Stimulated activated CD4-positive, alpha-beta T cell treated with anti-CD3 and anti-CD28 coated beads, Interleukin-12 subunit alpha, Interleukin-12 subunit beta, amount 100 ng/mL, for 4 hours (primary cell): ENCODE measurements at regions not wholly inside any gene's neighbourhood (a gene's known extent, or its start where the extent isn't known, plus 50 kb on each side); places are given as distances from the start of the nearest gene placed in this dataset.
"Not testable (repeated sequence)": the region's sequence is repeated elsewhere in the genome, so short reads cannot be mapped to it uniquely, and the experiment has no call there.

ENCODE experiments used
- DNase-seq: peaks from one replicate; pipeline ENCODE4 v3.0.0-alpha.2; 2020

GRCh38 chr9:86997156-86997555, 49.9 kb upstream of the GAS1 start:
- no peak for DNase-seq

GRCh38 chr9:86997951-86998350, 50.6 kb upstream of the GAS1 start:
- no peak for DNase-seq

- no peak for DNase-seq
These were observed 55.2 kb upstream of the GAS1 start for GRCh38 chr9:87002517-87002916.

- no peak for DNase-seq
These were observed 56.7 kb upstream of the GAS1 start for GRCh38 chr9:87004016-87004415.

GRCh38 chr9:87006956-87007355, 59.6 kb upstream of the GAS1 start:
- no peak for DNase-seq

- no peak for DNase-seq
These were observed 60.5 kb upstream of the GAS1 start for GRCh38 chr9:87007711-87008366.

- no peak for DNase-seq
These were observed 61.4 kb upstream of the GAS1 start for GRCh38 chr9:87008667-87009066.

GRCh38 chr9:87010626-87011025, 63.3 kb upstream of the GAS1 start:
- DNase-seq = no peak

GRCh38 chr9:87011551-87011950, 64.2 kb upstream of the GAS1 start:
- DNase-seq = no peak

- no peak for DNase-seq
These were observed 66.2 kb upstream of the GAS1 start for GRCh38 chr9:87013490-87013889.

- DNase-seq = no peak
These were observed 67.1 kb upstream of the GAS1 start for GRCh38 chr9:87014436-87014835.

- DNase-seq = no peak
These were observed 69.4 kb upstream of the GAS1 start for GRCh38 chr9:87016681-87017080.

GRCh38 chr9:87020169-87020950, 73.1 kb upstream of the GAS1 start:
- DNase-seq = no peak

- no peak for DNase-seq
These were observed 74.9 kb upstream of the GAS1 start for GRCh38 chr9:87022178-87022577.

GRCh38 chr9:87026204-87026603, 78.9 kb upstream of the GAS1 start:
- DNase-seq = no peak

- not testable (repeated sequence) for DNase-seq
These were observed 81.5 kb upstream of the GAS1 start for GRCh38 chr9:87028836-87029235.

GRCh38 chr9:87029905-87030304, 82.6 kb upstream of the GAS1 start:
- DNase-seq = no peak

GRCh38 chr9:87034841-87035240, 87.5 kb upstream of the GAS1 start:
- DNase-seq = no peak

- no peak for DNase-seq
These were observed 88.6 kb upstream of the GAS1 start for GRCh38 chr9:87035879-87036278.

GRCh38 chr9:87036506-87036905, 89.2 kb upstream of the GAS1 start:
- DNase-seq = no peak

GRCh38 chr9:87039809-87040392, 92.6 kb upstream of the GAS1 start:
- no peak for DNase-seq

- DNase-seq = no peak
These were observed 93.2 kb upstream of the GAS1 start for GRCh38 chr9:87040410-87041009.

GRCh38 chr9:87041553-87042235, 94.4 kb upstream of the GAS1 start:
- DNase-seq = not testable (repeated sequence)
